ENCODE measurements at regions not wholly inside any gene's neighbourhood (a gene's known extent, or its start where the extent isn't known, plus 50 kb on each side); places are given as distances from the start of the nearest gene placed in this dataset.

GRCh38 chr3:74345701-74346100, 268.8 kb downstream of the CNTN3 start:
- TF ChIP-seq CTCF (IDR thresholded peaks at IDR 0.05) = no peak
- no peak for TF ChIP-seq POLR2A (IDR thresholded peaks at IDR 0.05)

Data from Peyer's patch (tissue), 4 donors.